B cell (primary cell): ENCODE measurements at regions not wholly inside any gene's neighbourhood (a gene's known extent, or its start where the extent isn't known, plus 50 kb on each side); places are given as distances from the start of the nearest gene placed in this dataset.

ENCODE experiments used
- EZH2 ChIP-seq: IDR thresholded peaks from 2 replicates; pipeline ENCODE4 v1.6.1; 2012; ENCODE audit warnings: borderline replicate concordance, low read depth, mild to moderate bottlenecking, moderate library complexity, low read length; ENCODE audit not compliant: insufficient read depth, poor library complexity, severe bottlenecking
- TF ChIP-seq, protein P1 (sequence below): fragments of 200-600 bp; IDR thresholded peaks from one replicate; pipeline ENCODE4 v1.8.0; 2022; ENCODE audit warnings: antibody characterized with exemption, mild to moderate bottlenecking

DNA sequence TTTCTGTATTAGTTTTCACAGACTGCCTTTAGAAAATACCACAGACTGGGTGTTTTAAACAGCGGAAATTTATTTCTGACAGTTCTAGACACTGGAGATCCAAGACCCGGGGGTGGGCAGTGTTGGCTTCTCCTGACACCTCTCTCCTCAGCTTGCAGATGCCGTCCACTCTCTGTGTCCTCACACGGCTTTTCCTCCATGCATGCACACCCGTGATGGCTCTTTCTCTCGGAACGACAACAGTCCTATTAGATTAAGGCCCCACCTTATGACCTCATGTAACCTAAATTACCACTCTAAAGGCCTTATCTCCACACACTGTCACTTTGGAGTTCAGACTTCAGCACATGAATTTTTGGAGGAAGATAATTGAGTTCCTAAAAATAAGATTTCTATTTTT is 142.9 kb upstream of the VWC2 start:
- TF ChIP-seq, protein P1, sequence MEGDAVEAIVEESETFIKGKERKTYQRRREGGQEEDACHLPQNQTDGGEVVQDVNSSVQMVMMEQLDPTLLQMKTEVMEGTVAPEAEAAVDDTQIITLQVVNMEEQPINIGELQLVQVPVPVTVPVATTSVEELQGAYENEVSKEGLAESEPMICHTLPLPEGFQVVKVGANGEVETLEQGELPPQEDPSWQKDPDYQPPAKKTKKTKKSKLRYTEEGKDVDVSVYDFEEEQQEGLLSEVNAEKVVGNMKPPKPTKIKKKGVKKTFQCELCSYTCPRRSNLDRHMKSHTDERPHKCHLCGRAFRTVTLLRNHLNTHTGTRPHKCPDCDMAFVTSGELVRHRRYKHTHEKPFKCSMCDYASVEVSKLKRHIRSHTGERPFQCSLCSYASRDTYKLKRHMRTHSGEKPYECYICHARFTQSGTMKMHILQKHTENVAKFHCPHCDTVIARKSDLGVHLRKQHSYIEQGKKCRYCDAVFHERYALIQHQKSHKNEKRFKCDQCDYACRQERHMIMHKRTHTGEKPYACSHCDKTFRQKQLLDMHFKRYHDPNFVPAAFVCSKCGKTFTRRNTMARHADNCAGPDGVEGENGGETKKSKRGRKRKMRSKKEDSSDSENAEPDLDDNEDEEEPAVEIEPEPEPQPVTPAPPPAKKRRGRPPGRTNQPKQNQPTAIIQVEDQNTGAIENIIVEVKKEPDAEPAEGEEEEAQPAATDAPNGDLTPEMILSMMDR: no peak
- TF ChIP-seq EZH2: no peak
